B cell (primary cell): ENCODE measurements at regions not wholly inside any gene's neighbourhood (a gene's known extent, or its start where the extent isn't known, plus 50 kb on each side); places are given as distances from the start of the nearest gene placed in this dataset.

Experiments used
- ATAC-seq: fragments of 200-7000 bp; cut with Tn5 transposase; one replicate; pipeline ENCODE4 v1.10.0; 2021; ENCODE audit warnings: low read depth, mild to moderate bottlenecking, moderate number of reproducible peaks, moderate library complexity
- CTCF ChIA-PET: fragments of 350-600 bp; sonication (Branson Sonifier 250); formaldehyde crosslinking; loops from one replicate; lab custom pipeline; 2021; ENCODE audit warnings: antibody characterized with exemption, inconsistent platforms; lab: Charles Lee
- POLR2A ChIA-PET: fragments of 350-600 bp; sonication (Branson Sonifier 250); formaldehyde crosslinking; loops from one replicate; lab custom pipeline; 2021; ENCODE audit warnings: antibody characterized with exemption; lab: Charles Lee
- DNase-seq: peaks from one replicate; pipeline ENCODE4 v3.0.0; 2013
- H2AFZ ChIP-seq: 2 replicates; pipeline ENCODE4 v1.6.1; 2012; ENCODE audit warnings: mild to moderate bottlenecking, low read depth, low read length; ENCODE audit not compliant: insufficient read depth, poor library complexity, severe bottlenecking
- H3K27ac ChIP-seq, 2 donors: 1 replicate in 1 of 2; 2 replicates in 1 of 2; pipeline ENCODE4 v1.5.1; 2012 to 2013; ENCODE audit warnings: low read length in 2 of 2, mild to moderate bottlenecking in 2 of 2, moderate library complexity in 1 of 2
- H3K27me3 ChIP-seq, 4 experiments: fragments of 200-600 bp in 1 of 4; sonication (generic) in 1 of 4; replicated peaks in 1 of 4; 1 replicate in 2 of 4; 2 replicates in 2 of 4; pipeline versions ENCODE4 v1.6.1 to v1.7.0; 2013 to 2016; ENCODE audit warnings: low read length in 3 of 4, mild to moderate bottlenecking in 2 of 4, mixed read lengths in 1 of 4, moderate library complexity in 1 of 4; ENCODE audit not compliant: insufficient read depth in 4 of 4, control insufficient read depth in 3 of 4; ENCODE audit errors: control extremely low read depth in 1 of 4
- H3K36me3 ChIP-seq, 2 experiments: replicated peaks in 1 of 2; 1 replicate in 1 of 2; 2 replicates in 1 of 2; pipeline versions ENCODE4 v1.6.1 to v1.7.1; 2013; ENCODE audit warnings: low read length in 1 of 2; ENCODE audit not compliant: insufficient read depth in 2 of 2, control insufficient read depth in 1 of 2; ENCODE audit errors: control extremely low read depth in 1 of 2, extremely low read depth in 1 of 2
- H3K4me1 ChIP-seq, 2 donors: fragments of 200-600 bp in 1 of 2; sonication (generic) in 1 of 2; 1 replicate in 1 of 2; 2 replicates in 1 of 2; pipeline versions ENCODE4 v1.5.1 to v1.6.1; 2013 to 2017; ENCODE audit warnings: low read length in 2 of 2; ENCODE audit not compliant: control insufficient read depth in 2 of 2, insufficient read depth in 2 of 2
- H3K4me2 ChIP-seq: replicated peaks from 2 replicates; pipeline ENCODE3; 2012; ENCODE audit warnings: mild to moderate bottlenecking, low read depth, low read length; ENCODE audit not compliant: poor library complexity, severe bottlenecking
- H3K4me3 ChIP-seq, 5 experiments: fragments of 200-600 bp in 1 of 5; sonication (generic) in 1 of 5; 1 replicate in 3 of 5; 2 replicates in 2 of 5; pipeline versions ENCODE4 v1.5.1 to v1.7.0; 2011 to 2016; ENCODE audit warnings: low read length in 4 of 5, mild to moderate bottlenecking in 4 of 5, low read depth in 2 of 5, control low read depth in 1 of 5, moderate library complexity in 1 of 5; ENCODE audit not compliant: insufficient read depth in 1 of 5; ENCODE audit errors: control extremely low read depth in 1 of 5, extremely low read depth in 1 of 5
- H3K79me2 ChIP-seq: fragments of 200-600 bp; sonication (generic); one replicate; pipeline ENCODE4 v1.6.0; 2016; ENCODE audit warnings: low read length; ENCODE audit not compliant: control insufficient read depth, insufficient read depth
- H3K9ac ChIP-seq: fragments of 200-600 bp; sonication (generic); 2 replicates; pipeline ENCODE4 v1.6.1; 2017; ENCODE audit warnings: mild to moderate bottlenecking, low read length, moderate library complexity
- H3K9me3 ChIP-seq, 3 donors: one replicate each; pipeline versions ENCODE4 v1.6.1 to v1.7.1; 2013; ENCODE audit warnings: low read length in 2 of 3; ENCODE audit not compliant: control insufficient read depth in 2 of 3, insufficient read depth in 1 of 3; ENCODE audit errors: control extremely low read depth in 1 of 3
- H4K20me1 ChIP-seq: 2 replicates; pipeline ENCODE4 v1.6.0; 2012; ENCODE audit warnings: mild to moderate bottlenecking, low read length; ENCODE audit not compliant: insufficient read depth, control insufficient read depth, poor library complexity, severe bottlenecking
- H3K27ac Mint-ChIP-seq: one replicate; pipeline ENCODE4 v1.8.0; 2021; ENCODE audit warnings: mixed read lengths
- H3K27me3 Mint-ChIP-seq: one replicate; pipeline ENCODE4 v1.8.0; 2021; ENCODE audit warnings: mixed read lengths
- H3K4me1 Mint-ChIP-seq: one replicate; pipeline ENCODE4 v1.8.0; 2021; ENCODE audit warnings: mixed read lengths
- H3K4me3 Mint-ChIP-seq: one replicate; pipeline ENCODE4 v1.8.0; 2021; ENCODE audit warnings: mixed read lengths
- H3K9me3 Mint-ChIP-seq: one replicate; pipeline ENCODE4 v1.8.0; 2022; ENCODE audit warnings: mixed read lengths; ENCODE audit not compliant: insufficient read depth
- CTCF ChIP-seq: fragments of 200-600 bp; IDR thresholded peaks from one replicate; pipeline ENCODE4 v1.8.0; 2022; ENCODE audit warnings: antibody characterized with exemption, mild to moderate bottlenecking
- EZH2 ChIP-seq: IDR thresholded peaks from 2 replicates; pipeline ENCODE4 v1.6.1; 2012; ENCODE audit warnings: borderline replicate concordance, low read depth, mild to moderate bottlenecking, moderate library complexity, low read length; ENCODE audit not compliant: insufficient read depth, poor library complexity, severe bottlenecking
- WGBS: methylation state at CpG from one replicate; pipeline ENCODE4 v1.1.5; 2013; ENCODE audit warnings: missing lambda C conversion rate; ENCODE audit not compliant: insufficient coverage; 5-methylcytosine and 5-hydroxymethylcytosine counted together
- intact Hi-C: fragments of 100-400 bp; cut with micrococcal nuclease; formaldehyde crosslinking; loops from one replicate; pipeline ENCODE4 v1.10.0; 2022

GRCh38 chr3:189519458-189519857, 111.7 kb upstream of the TP63 start:
- intact Hi-C loops: no loop called here
- no peak overlapping the region for H2AFZ ChIP-seq
- H3K4me2 ChIP-seq: no peak overlapping the region
- no peaks in the 10 kb centered on the region for H3K4me1 ChIP-seq
- ATAC-seq (no peak), DNase-seq (no peak)
- ChIA-PET CTCF (interaction anchor here (0.7 kb wide), 1 partner anchor 48 kb away, joined by 3 read pairs; no protein-coding TSS in a partner anchor), POLR2A (no interaction called here)
- Mint-ChIP-seq H3K27me3 (no peaks in the 10 kb centered on the region), H3K4me3 (no peak overlapping the region), H3K9me3 (peaks cover 7% of the 10 kb centered on the region), H3K4me1 (no peaks in the 10 kb centered on the region), H3K27ac (no peak overlapping the region)
- no peaks in the 10 kb centered on the region for H3K27me3 ChIP-seq
- H4K20me1 ChIP-seq: no peaks in the 10 kb centered on the region
- no peak overlapping the region for H3K27ac ChIP-seq
- H3K79me2 ChIP-seq: no peaks in the 10 kb centered on the region
- TF ChIP-seq CTCF (no peak), EZH2 (no peak)
- H3K36me3 ChIP-seq: no peaks in the 10 kb centered on the region
- no peak overlapping the region for H3K9ac ChIP-seq
- H3K9me3 ChIP-seq: peaks cover 0 to 13% (median 13%) of the 10 kb centered on the region in 3 donors
- H3K4me3 ChIP-seq: no peak overlapping the region

- ChIA-PET CTCF (no interaction called here), POLR2A (no interaction called here)
- Histone ChIP-seq H2AFZ (no peak overlapping the region), H3K4me3 (no peak overlapping the region), H3K27me3 (no peaks in the 10 kb centered on the region), H3K4me2 (no peak overlapping the region), H3K9ac (no peak overlapping the region), H3K79me2 (no peaks in the 10 kb centered on the region), H3K4me1 (no peaks in the 10 kb centered on the region), H4K20me1 (no peaks in the 10 kb centered on the region), H3K9me3 (no peaks in the 10 kb centered on the region), H3K27ac (no peak overlapping the region), H3K36me3 (no peaks in the 10 kb centered on the region)
- Mint-ChIP-seq H3K4me3 (no peak overlapping the region), H3K4me1 (no peaks in the 10 kb centered on the region), H3K9me3 (peaks cover 6% of the 10 kb centered on the region), H3K27ac (no peak overlapping the region), H3K27me3 (no peaks in the 10 kb centered on the region)
- no peak for DNase-seq
- WGBS: no CpG with 5 or more reads among the region's 1 CpG
- intact Hi-C loops: no loop called here
- TF ChIP-seq CTCF (no peak), EZH2 (no peak)
- ATAC-seq: no peak
Measured at GRCh38 chr3:189529468-189529867, 101.7 kb upstream of the TP63 start.
